Activated T-cell treated with anti-CD3 and anti-CD28 coated beads, Interleukin-2, amount 50 U/mL, for 48 hours (primary cell): ENCODE measurements at regions not wholly inside any gene's neighbourhood (a gene's known extent, or its start where the extent isn't known, plus 50 kb on each side); places are given as distances from the start of the nearest gene placed in this dataset.
"Not testable (repeated sequence)": the region's sequence is repeated elsewhere in the genome, so short reads cannot be mapped to it uniquely, and the experiment has no call there.

Source experiments
- DNase-seq, 2 experiments: peaks; one replicate each; pipeline ENCODE4 v3.0.0-alpha.2; 2020

DNA sequence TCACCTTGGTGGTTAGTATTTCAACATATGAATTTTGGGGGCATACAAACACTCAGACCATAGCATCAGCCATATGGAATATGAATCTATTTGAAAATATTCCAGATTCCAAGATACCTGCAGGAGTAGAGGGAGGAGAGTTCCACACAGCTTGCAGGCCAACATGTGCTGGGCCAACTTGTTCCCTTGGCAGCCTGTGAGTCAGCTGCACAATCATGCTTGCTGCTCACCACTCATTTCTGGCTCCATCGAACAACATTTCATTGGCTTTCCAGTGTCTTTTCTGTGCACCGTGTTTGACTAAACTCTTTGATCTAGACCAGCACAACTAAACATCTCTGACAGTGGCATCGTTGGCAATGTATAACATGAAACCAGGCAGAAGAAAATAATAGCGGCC is 282.5 kb upstream of the RASGEF1B start:
- DNase-seq: no peak

DNA sequence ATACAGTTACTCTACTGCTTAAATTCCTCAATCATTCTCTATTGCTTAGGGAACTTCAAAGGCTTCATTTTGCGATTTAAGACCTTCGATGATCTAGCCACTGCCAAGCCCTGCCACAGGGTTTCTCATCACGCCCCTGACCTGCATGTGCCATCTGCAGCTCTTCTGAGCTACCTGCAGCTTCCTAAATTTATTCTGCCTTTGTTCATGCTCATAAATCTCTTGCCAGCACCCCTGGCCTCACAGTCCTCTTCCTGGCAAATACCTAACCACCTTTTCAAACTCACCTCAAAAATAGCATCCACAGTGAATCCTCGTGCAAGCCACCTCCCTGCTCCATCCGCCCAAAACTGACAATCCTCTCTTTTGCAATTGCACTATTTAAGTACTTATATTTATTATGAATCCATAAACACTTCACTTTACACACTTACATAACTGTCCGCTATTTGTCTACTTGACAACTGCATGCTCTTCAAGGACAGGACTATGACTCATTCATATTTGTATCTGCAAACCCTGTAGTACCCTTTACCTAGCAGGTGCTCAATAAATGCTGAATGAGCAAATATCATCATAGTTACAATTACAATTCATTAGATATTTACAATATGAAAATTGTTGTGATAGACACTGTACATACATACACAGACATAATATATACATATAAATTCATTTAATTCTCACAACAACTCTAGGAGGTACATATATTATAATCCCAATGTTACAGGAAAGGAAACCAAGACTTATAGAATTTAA is 280.0 kb upstream of the RASGEF1B start:
- no peak for DNase-seq

DNA sequence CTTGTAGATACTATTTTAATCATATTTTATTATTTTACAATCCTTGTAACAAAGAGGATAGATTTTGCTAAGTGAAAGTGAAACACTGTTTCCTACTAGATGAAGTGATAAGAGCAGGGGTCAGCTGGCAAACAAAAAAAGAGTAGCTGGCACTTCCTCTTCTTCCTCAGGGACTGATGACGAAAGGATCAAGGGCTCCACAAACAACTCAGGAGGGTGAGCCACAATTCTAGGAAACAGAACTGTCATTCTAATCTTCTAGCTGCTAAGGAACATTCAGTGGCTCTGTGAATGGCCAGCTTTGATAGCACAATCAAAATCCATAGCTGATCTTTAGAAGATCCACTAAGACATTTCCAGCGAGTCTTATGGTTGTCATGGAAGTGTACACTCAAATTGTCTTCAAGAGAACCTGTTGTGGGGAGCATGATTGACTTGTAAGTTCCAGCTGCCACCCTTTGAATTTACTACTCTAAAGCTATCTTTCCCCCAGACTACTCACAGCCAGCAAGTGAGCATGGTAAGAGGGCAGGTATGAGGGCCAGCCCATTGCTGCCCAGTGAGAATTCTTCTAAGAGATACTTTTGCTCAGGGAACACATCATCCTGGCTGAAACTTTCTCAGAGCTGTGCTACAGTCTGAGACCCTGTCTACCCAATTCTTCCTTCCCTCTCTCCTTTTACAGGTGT is 275.7 kb upstream of the RASGEF1B start:
- no peak for DNase-seq

DNA sequence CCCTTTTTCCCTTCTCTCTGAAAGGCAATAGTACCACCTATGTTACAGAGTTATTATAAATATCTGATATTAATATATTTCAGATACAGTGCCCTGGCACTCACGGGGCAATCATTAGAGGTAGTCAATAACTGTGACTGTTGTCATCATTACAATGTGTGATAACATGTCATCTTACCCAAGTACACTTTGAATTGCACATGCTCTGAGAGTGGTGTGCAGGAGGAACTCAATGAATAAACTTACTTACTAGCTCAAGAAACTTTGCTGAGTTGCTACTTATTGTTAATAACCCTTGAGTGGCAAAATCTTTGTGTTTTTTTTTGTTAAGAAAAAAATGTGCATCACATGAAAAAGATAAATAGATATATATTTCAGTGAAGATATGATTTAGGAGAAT is 275.1 kb upstream of the RASGEF1B start:
- no peak for DNase-seq

DNA sequence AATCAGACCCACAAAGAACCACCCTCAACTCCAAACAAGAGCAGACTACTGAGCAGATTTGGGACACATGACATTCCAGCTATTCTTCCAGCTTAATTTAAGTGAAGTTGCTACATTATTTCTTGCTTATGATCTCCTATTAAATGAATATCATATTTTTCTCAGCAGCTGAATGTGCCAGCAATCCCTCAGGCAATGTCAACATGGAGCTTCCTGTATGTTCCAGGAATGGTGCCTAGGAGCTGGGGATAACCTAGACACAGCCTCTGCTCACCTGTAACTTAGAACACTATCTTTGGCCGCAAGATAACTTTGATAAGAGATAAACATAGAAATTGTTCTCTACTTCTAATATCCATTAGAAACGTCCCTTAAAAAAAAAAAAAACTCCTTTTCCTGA is 274.4 kb upstream of the RASGEF1B start:
- DNase-seq: no peak

DNA sequence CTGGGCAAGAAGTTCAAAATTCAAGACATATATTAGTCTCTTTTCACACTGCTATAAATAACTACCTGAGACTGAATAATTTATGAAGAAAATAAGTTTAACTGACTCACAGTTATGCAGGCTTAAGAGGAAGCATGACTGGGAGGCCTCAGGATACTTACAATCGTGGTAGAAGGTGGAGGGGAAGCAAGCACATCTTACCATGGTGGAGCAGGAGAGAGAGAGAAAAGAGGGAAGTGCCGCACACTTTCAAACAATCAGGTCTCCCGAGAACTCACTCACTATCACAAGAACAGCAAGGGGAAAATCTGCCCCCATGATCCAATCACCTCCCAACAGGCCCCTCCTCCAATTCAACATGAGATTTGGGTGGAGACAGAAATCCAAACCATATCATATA is 273.3 kb upstream of the RASGEF1B start:
- DNase-seq: no peak

DNA sequence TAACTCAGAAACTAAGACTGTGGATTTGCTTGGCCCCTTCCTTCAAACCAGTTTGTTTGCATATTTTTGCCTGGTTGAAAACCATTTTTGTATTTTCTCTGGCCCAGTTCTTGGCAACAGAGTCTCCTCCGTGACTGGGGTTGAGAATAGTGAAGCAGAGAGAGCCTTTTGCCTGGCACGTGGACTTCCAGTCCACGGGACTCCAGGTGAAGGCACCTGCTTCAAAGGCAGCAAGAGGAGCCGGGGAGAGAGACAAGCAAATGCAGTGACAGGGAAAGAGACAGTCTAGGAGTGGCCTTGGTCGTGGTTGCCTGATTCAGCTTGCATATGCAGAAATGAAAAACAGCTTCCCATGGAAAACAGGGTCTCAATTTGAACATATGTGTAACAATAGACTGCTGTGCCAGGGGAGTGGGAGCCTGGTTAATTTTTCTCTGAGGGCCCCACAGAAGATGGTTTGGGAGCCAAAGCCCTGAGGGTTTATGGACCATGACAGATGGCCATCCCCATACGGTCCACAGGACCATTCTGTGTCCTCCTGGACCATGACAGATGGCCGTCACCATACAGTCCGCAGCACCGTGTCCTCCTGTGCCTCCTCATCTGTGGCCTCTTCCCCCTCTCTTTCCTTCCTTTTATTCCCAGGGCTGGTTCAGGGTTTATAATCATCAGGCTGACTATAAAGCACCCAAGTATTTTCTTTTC is 272.2 kb upstream of the RASGEF1B start:
- DNase-seq: no peak

DNA sequence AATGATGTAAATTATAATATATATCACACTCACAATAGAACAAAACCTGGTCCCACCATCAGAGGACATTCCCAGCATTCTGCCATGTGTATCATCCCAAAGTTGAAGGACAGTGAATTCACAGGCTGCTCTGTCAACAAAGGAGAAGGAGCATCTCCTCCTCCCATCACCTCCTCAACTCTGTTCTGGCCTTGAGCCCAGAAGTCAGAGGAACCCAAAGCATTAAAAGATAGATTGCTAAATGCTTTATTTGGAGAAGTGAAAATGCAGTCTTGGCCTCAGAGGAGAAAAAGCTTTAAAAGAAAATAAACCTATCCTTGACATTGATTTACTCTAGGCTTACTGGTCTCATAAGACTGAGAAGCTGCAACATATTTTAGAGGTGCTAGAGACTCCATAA is 268.8 kb upstream of the RASGEF1B start:
- no peak for DNase-seq

DNA sequence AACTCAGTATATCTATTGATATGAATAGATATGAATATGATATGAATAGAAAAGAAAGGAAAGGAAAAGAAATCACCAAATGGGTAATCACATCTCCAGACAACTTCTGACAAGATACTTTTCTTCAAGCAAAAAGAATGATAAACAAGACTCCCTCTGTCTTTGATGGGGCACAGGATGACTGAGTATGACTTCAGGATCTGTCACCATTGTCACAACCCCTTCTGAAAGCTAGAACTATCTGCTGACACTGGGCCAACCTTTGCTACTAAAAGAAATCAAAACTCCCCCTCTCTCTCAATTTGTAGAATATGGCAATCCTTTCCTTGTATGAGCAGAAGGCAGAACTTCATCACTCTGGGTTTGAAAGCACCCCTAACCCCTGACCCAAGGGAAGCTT is 267.2 kb upstream of the RASGEF1B start:
- DNase-seq: no peak

DNA sequence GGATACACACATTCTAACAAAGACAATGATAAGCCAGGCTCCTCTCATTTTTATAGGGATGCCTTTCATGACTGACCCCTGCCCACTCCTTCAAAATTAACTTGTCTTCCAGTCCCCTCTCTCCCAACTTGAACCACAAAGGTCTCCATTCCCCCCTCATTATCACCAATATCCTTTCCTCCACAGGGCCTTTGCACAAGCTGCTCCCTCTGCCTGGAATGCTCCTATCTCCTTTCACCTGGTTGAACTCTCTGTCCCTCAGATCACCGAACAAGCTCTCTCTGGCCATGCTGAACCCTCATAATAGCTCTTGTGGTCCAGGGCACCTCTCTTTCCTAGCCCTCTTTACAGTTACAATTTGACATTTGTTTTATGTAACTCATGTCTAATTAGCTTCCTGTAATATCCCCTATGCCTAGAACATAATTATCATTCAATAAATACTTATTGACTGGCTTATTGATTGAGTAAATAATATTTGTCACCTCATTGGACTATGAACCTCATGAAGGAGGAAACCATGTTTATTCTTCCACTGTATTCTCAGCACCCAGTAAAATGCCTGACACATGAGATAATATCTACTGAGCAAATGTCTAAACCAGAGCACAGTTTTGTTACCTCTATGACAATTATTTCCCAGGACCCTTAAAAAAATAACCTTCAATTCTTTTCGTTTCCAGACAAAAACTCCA is 266.3 kb upstream of the RASGEF1B start:
- DNase-seq: no peak

DNA sequence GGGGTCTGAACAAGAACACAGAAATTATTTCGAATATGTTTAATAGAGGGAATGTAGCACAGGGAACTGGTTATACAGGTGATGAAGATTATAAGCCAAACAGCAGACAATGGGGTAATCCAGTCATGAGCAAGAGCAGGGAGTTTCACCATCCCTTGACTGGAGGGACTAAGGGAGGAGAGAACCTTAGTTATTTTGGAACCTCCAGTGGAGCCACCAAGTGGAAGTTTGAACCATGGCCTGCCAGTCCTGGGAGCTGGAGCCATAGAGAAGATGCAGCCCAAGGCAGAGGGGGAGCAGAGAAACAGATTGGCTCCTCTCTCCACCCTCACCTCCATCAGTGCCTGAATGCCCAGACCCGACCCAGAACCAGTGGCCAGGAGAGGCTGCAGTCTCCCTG is 264.6 kb upstream of the RASGEF1B start:
- no peak for DNase-seq

DNA sequence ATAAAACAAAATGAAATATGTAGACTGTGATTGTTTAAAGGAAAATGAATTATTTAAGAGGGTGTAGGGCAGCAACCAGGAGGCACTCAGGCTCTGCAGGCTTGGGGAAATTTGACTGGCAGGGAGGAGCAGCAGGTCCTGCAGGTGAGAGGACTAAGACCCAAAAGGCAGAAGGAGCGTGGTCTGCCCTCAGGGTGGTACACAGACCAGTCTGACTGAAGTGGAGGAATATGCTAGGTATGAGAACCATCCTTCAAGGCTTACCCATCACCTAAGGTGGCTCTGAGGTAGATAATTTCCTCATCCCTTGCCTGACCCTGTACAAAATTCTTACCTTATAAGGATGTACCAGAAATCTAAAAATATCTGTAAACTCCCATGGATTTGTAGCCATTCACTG is 261.3 kb upstream of the RASGEF1B start:
- DNase-seq: no peak

DNA sequence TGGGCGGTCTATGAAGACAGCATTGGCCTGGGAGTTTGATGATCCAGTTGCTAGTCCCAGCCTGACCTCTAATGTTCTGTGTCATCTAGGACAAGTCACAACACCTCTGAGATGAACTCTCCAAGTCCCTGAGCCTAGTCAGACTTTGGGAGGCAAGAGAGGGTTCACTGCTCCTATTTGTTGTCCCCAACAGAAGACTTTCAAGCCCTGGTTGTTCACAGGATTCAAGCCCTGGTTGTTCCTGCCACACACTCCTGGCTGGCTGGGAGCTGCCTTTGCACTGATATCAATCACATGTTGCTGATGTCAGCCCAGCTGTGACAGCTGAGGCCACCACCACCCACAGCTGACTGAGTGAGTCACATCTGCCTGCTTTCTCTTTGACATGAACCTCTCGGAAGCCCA is 253.2 kb upstream of the RASGEF1B start:
- DNase-seq: peak; percentile 68 to 78

DNA sequence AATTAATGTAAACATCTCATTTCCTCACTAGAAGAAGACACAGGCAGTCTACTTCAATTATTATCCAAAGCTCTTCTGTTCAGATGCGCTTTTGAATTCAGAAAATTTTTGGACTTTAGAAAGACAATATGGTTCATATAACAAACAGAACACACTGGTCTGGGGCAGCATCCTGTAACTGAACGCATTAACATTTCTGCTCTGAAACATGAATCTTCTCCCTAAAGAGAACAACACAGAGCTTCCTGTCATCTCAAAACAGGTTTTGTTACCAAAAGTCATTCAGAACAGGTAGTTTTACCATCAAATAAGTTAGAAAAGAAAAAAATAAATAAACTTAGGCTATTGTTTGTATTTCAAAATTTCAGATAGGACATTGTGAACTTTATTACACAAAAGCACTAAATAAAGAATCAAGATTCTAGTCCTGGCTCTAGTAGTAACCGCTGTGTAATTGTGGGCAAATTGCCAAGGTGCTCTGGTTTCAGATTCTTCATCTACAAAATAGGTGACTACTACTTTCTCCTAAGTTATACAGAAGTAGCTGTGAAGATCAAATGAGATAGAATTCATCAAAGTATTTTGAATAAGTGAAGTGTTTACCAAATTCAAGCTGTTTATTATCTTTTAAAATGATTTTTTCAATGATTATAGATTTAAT is 252.3 kb upstream of the RASGEF1B start:
- DNase-seq: no peak

DNA sequence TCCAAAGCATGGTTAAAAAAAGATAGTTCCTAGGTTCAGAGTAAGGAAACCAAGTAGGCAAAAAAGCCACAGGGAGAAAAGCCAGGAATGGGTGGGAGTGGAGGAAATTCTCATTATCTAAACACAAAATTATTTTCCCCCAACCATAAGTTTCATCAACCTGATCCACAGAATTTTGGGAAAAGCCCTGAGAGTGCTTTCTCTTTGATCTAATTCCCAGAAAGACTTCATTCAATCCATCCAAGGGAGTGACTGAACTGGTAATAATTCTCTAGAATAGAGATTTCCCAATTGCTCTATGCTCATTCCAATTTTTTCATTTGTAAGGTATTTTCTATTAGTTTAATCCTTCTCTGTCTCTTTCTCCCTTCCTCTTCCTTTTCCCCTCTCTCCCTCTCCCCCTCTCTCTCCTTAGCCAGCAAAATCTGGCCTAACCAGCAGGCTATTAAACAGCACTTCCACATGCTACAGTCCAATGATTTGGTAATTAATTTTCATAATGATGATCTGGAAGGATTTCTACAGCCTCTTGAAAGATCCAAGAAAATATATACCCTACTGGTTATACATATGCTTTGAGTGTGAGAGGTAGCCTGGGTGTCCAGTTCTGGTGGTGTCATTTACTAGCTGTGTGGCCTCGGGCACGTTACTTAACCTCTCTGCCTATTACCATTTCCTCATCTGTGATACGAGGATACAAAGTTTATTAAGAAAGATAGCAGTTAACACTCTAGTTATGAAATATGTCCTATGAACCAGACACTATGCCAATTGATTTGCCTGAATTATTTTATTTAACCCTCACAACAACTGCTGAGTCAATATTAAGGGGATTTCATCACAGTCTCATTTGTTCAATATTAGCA is 251.5 kb upstream of the RASGEF1B start:
- DNase-seq: no peak

DNA sequence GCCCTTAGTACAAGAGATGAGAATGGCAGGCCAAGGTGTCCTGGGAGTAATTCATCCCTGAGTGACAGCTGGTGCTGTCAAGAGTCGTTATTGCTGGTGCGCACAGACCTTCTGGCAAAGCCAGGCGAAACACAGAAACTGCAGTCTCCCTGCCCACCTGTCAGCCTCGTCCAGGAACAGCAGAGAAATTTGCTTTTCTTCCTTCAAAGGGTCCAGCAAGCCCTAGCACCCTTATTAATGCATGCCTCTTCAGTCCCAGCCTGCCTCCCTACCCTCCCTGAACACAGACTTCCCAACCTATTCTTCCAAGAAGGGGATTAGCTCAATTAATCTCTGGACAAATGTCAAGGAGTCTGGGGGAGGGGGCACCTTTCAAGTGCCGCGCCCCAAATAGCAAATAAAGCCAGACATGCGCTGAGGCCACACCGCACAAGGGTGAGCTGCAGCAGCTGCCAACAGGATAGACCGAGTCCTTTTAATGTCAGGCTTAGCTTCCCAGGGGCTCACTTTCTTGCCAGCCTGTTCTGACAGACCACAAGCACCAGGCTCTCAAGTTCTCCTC is 250.7 kb upstream of the RASGEF1B start:
- DNase-seq: no peak

DNA sequence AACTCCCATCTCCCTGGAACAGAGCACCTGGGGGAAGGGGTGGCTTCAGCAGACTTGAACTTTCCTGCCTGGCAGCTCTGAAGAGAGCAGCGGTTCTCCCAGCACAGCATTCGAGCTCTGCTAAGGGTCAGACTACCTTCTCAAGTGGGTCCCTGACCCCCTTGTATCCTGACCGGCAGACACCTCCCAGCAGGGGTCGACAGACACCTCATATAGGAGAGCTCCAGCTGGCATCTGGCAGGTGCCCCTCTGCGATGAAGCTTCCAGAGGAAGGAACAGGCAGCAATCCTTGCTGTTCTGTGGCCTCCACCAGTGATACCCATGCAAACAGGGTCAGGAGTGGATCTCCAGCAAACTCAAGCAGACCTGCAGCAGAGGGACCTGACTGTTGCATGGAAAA is 244.1 kb upstream of the RASGEF1B start:
- DNase-seq: no peak

DNA sequence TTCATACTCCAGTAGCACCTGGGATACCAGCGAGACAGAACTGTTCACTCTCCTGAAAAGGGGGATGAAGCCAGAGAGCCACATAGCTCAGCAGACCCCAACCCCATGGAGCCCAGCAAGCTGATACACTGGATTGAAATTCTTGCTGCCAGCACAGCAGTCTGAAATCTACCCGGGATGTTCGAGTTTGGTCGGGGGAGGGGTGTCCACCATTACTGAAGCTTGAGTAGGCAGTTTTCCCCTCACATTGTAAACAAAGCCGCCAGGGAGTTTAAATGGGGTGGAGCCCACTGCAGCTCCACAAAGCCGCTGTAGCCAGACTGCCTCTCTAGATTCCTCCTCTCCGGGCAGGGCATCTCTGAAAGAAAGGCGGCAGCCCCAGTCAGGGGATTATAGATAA is 243.7 kb upstream of the RASGEF1B start:
- DNase-seq: not testable (repeated sequence)

DNA sequence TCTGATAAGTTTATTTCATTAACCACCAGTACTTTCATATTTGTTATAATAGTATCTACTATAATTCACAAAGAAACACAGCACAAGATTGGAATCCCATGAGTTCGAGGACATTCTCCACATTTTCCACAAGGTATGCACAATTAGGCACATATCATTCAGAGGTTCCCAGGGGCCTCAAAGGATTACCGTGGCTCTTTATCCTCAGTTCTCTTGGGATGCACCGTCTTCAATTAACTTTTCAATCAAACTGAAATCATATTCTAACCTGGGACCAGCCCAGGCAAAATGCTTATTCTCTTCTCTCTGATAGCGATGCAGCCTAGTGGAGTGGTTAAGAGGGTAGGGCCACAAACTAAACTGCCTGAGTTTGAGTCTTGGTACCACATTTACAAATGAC is 242.6 kb upstream of the RASGEF1B start:
- no peak for DNase-seq

DNA sequence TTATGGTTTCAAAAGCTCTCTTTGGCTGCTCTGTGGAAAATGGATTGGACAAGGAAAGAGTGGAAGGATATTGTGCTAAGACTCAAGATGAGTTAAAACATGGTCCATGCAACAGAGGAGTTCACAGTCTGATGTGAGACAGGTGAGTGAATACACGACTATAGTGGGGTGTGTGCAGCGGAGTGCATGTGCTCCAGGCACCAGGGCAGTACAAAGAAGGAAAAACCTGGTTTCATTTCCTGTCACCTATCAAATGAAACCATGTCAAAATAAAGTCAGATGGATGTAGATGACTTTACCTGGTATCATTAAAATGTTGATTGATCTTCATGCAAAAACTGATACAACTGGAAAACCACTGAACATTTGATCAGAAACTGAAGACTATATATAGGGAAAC is 241.0 kb upstream of the RASGEF1B start:
- no peak for DNase-seq

DNA sequence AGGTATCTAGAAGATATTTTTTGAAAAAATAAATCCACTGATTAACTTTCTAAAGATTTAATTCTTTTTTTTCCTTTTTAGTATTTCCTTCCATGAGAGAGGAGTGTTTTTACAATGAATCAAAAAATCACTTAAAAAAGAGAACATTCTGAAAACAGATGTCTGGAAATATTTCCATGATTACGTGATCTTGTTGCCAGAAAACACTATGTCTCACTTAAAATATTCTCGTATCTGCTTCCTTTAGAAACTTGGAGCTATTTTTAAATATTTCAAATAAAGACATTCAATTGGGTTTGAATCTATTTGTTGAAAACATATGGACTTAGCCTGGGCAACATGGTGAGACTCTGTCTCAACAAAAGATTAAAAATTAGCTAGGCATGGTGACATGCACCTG is 232.8 kb upstream of the RASGEF1B start:
- no peak for DNase-seq

DNA sequence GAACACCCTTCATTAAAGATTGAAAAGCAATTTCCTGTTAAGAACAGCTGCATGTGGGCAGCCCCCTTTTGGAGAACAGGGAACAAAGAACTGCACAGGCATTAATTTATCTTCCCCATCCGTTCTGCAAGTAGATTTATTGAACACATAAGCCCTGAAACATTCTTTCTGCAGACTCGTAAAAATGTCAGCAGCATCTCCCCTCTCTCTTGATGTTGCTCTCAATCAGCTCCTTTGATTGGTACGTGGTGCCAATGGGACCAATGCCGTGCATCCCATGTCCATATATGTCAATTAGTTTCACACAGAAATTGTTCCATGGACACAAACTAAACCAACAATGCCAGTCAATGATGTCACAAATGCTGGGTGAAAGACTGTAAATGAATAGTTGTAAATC is 228.5 kb upstream of the RASGEF1B start:
- no peak for DNase-seq
